ENCODE measurements at regions not wholly inside any gene's neighbourhood (a gene's known extent, or its start where the extent isn't known, plus 50 kb on each side); places are given as distances from the start of the nearest gene placed in this dataset.

- TF ChIP-seq CTCF (conservative IDR thresholded peaks at IDR 0.05; ENCODE audit: low read depth, low read length), result no peak
- no peak for TF ChIP-seq EZH2phosphoT487 (IDR thresholded peaks at IDR 0.05; ENCODE audit: borderline replicate concordance, low read length)
- no peak for TF ChIP-seq EZH2 (IDR thresholded peaks at IDR 0.05; ENCODE audit: low read length, unreplicated experiment)
Measured at GRCh38 chr6:91994787-91995186, 1407.9 kb upstream of the MAP3K7 start.

Data from PC-3 (cell line).